Spleen (tissue), 7 donors: ENCODE measurements at regions not wholly inside any gene's neighbourhood (a gene's known extent, or its start where the extent isn't known, plus 50 kb on each side); places are given as distances from the start of the nearest gene placed in this dataset.

ENCODE experiments used
- POLR2AphosphoS5 ChIP-seq, 3 donors: sonication (generic); formaldehyde crosslinking; IDR thresholded peaks; one replicate each; pipeline ENCODE4 v1.5.1; 2017; ENCODE audit warnings: antibody characterized with exemption in 3 of 3
- TF ChIP-seq, protein P1 (sequence below), 11 experiments: fragments of 200-600 bp in 7 of 11; fragments of 450-650 bp in 4 of 11; sonication (generic) in 4 of 11; IDR thresholded peaks in 8 of 11; conservative IDR thresholded peaks in 3 of 11; 1 replicate in 7 of 11; 2 replicates in 4 of 11; pipeline versions ENCODE4 v1.4.0 to v1.8.0; 2016 to 2021; ENCODE audit warnings: antibody characterized with exemption in 11 of 11, inconsistent platforms in 4 of 11, mild to moderate bottlenecking in 1 of 11
- donor health status: DM: no; HTN: no; CAD: no; lungs with moderate emphysema.
- donor health status: DM: no; HTN: no; CAD: no.
- donor health status: DM: no; HTN: no; CAD: no.

DNA sequence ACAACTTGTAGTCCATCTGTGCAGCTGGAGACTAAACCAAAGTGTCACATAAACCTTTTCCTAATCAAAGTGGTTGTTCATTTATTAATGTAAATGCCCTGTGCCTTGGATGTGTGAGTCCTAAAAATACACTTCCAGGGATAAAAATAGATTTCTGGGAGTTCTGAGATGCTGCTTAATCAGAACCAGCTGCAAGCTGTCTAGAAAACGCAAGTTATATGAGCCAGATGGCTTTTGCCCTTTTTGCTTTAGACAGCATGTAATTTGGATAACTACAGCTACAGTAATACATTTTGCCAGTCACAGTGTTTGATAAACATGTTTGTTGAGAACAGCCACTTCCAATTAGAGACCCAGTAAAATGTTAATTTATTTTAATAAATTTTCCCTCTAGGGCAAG, 185.1 kb upstream of the PRPS1L1 start:
- TF ChIP-seq, protein P1, sequence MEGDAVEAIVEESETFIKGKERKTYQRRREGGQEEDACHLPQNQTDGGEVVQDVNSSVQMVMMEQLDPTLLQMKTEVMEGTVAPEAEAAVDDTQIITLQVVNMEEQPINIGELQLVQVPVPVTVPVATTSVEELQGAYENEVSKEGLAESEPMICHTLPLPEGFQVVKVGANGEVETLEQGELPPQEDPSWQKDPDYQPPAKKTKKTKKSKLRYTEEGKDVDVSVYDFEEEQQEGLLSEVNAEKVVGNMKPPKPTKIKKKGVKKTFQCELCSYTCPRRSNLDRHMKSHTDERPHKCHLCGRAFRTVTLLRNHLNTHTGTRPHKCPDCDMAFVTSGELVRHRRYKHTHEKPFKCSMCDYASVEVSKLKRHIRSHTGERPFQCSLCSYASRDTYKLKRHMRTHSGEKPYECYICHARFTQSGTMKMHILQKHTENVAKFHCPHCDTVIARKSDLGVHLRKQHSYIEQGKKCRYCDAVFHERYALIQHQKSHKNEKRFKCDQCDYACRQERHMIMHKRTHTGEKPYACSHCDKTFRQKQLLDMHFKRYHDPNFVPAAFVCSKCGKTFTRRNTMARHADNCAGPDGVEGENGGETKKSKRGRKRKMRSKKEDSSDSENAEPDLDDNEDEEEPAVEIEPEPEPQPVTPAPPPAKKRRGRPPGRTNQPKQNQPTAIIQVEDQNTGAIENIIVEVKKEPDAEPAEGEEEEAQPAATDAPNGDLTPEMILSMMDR (IDR thresholded peaks at IDR 0.05 in 8 of 11, conservative IDR thresholded peaks at IDR 0.05 in 3 of 11): no peak
- no peak for TF ChIP-seq POLR2AphosphoS5 (IDR thresholded peaks at IDR 0.05)
